ENCODE measurements at regions not wholly inside any gene's neighbourhood (a gene's known extent, or its start where the extent isn't known, plus 50 kb on each side); places are given as distances from the start of the nearest gene placed in this dataset.

DNA sequence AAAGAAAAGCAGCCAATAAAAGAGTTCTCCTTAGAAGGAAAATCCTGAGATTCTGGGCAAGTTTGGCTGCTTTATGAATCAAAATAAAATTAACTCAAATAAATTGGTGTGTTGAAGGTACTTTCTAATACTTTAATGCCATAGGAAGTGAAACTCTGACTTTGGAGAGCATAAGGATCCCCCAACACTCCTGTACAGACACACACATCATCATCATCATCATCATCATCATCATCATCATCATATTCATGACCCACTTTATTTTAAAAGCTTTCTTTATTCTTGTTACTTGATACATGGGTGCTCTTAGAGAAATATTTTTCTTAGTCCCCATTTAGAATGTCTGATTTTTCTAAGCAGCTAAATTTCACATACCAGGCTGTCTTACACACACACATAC, 283.1 kb upstream of the CYRIA start:
- ATAC-seq (replicated peaks in 1 of 4) (no peak), DNase-seq (no peak)
- Mint-ChIP-seq H3K4me3 (no peak overlapping the region), H3K27ac (no peak overlapping the region), H3K9me3 (peaks cover 2 to 18% (median 9%) of the 10 kb centered on the region in 3 donors), H3K36me3 (no peaks in the 10 kb centered on the region), H3K4me1 (no peaks in the 10 kb centered on the region), H3K27me3 (no peaks in the 10 kb centered on the region)
- Histone ChIP-seq H3K4me1 (ENCODE audit: control insufficient read depth in 1 of 2, extremely low read depth in 1 of 2, insufficient read depth in 2 of 2, low read length in 2 of 2) (no peaks in the 10 kb centered on the region), H3K27me3 (replicated peaks in 1 of 2; ENCODE audit: control insufficient read depth in 2 of 2, extremely low read depth in 1 of 2, insufficient read depth in 2 of 2, low read length in 1 of 2) (no peaks in the 10 kb centered on the region), H3K36me3 (ENCODE audit: control insufficient read depth in 2 of 2, extremely low read depth in 1 of 2, insufficient read depth in 1 of 2, low read length in 1 of 2) (no peaks in the 10 kb centered on the region), H3K4me3 (ENCODE audit: control insufficient read depth in 1 of 2, extremely low read depth in 1 of 2, low read length in 1 of 2) (no peak overlapping the region), H3K27ac (ENCODE audit: low read length) (no peak overlapping the region), H3K9me3 (no peaks in the 10 kb centered on the region)
- CTCF ChIA-PET: no interaction called here
- POLR2A ChIA-PET: no interaction called here

DNA sequence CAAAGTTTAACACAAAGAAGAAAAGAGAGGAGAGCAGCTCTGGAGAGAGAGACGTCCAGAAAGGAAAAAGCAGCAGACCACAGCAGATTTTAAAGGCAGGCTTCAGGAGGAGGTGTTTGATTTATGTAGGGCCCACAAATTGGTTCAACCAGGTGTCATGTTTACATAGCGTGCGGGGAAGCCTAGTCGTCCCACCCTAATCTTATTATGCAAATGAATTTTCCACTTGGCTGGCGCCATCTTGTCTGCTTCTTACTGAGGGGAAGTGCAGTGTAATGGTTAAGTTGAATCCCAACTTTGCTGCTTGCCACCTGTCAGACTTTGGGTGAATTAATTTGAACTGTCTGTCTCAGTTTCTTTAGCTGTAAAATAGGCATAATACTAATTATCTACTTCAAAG, 282.4 kb upstream of the CYRIA start:
- ChIA-PET CTCF (no interaction called here), POLR2A (no interaction called here)
- no CpG with 5 or more reads among the region's 5 CpGs for WGBS (ENCODE audit: insufficient coverage)
- no peaks in the 10 kb centered on the region for H3K4me1 ChIP-seq (ENCODE audit: control insufficient read depth in 1 of 2, extremely low read depth in 1 of 2, insufficient read depth in 2 of 2, low read length in 2 of 2)
- H3K4me3 ChIP-seq (ENCODE audit: control insufficient read depth in 1 of 2, extremely low read depth in 1 of 2, low read length in 1 of 2): no peak overlapping the region
- Mint-ChIP-seq H3K27me3 (no peaks in the 10 kb centered on the region), H3K9me3 (peaks cover 2 to 18% (median 9%) of the 10 kb centered on the region in 3 donors), H3K27ac (no peak overlapping the region), H3K36me3 (no peaks in the 10 kb centered on the region), H3K4me1 (no peaks in the 10 kb centered on the region), H3K4me3 (no peak overlapping the region)
- DNase-seq (no peak), ATAC-seq (replicated peaks in 1 of 4) (no peak)
- no peak overlapping the region for H3K27ac ChIP-seq (ENCODE audit: low read length)
- no peaks in the 10 kb centered on the region for H3K9me3 ChIP-seq
- no peaks in the 10 kb centered on the region for H3K27me3 ChIP-seq (replicated peaks in 1 of 2; ENCODE audit: control insufficient read depth in 2 of 2, extremely low read depth in 1 of 2, insufficient read depth in 2 of 2, low read length in 1 of 2)
- no peaks in the 10 kb centered on the region for H3K36me3 ChIP-seq (ENCODE audit: control insufficient read depth in 2 of 2, extremely low read depth in 1 of 2, insufficient read depth in 1 of 2, low read length in 1 of 2)

DNA sequence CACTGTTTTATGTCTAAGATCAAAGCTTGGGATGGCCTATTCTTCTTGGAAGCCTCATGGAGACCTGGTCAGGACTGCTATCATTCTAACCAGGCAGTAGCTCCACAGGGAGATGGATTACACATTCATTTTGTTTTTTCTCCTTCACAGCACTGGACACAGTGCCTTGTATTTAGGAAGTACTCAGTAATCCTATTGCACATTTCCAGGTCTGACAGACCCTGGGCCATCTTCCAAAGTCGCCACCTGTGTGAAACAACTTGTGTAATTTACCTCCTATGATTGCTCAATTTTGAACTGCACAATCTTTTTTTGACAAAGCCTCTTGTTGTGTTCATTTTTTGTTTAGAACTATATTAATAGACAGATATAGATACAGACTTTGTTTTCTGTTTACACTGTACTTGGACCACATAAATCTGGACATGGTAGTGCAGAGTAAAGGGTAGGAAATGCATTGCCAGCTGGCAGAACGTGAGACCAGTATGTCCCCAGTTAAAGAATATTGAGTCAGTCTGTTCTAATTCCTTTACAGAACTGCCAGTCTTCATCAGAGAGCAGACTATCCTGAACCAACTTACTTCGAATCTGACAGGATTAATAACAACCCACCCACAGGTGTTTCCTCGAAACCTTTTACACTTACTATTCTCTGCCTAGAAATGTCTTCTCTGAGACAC, 277.8 kb upstream of the CYRIA start:
- H3K27me3 Mint-ChIP-seq: no peaks in the 10 kb centered on the region
- H3K4me1 ChIP-seq (ENCODE audit: control insufficient read depth in 1 of 2, extremely low read depth in 1 of 2, insufficient read depth in 2 of 2, low read length in 2 of 2): no peaks in the 10 kb centered on the region

DNA sequence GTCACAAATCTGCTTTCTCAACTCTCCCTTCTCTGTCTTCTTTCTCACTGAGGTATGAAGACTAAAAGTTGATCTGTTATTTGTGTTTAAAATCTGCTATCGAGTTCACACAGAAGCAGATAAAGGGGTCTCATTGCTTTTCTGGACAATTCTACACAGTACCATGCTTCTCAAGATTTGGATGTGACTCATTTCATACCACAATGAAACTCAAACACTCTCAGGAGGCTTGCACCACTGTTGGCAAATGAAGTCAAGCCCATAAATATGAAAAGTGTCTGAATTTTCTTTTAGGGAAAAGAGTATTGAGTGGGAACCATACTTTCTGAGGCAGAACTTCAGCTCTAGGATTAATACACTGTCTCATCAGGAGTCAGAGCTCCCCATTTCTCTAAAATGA, 274.6 kb upstream of the CYRIA start:
- H3K36me3 Mint-ChIP-seq: no peaks in the 10 kb centered on the region
- Histone ChIP-seq H3K36me3 (ENCODE audit: control insufficient read depth in 2 of 2, extremely low read depth in 1 of 2, insufficient read depth in 1 of 2, low read length in 1 of 2) (no peaks in the 10 kb centered on the region), H3K4me1 (ENCODE audit: control insufficient read depth in 1 of 2, extremely low read depth in 1 of 2, insufficient read depth in 2 of 2, low read length in 2 of 2) (no peaks in the 10 kb centered on the region), H3K27ac (ENCODE audit: low read length) (no peak overlapping the region), H3K9me3 (no peaks in the 10 kb centered on the region), H3K4me3 (ENCODE audit: control insufficient read depth in 1 of 2, extremely low read depth in 1 of 2, low read length in 1 of 2) (no peak overlapping the region), H3K27me3 (replicated peaks in 1 of 2; ENCODE audit: control insufficient read depth in 2 of 2, extremely low read depth in 1 of 2, insufficient read depth in 2 of 2, low read length in 1 of 2) (no peaks in the 10 kb centered on the region)
- H3K9me3 Mint-ChIP-seq: peaks cover 12 to 22% (median 13%) of the 10 kb centered on the region in 3 donors
- ChIA-PET CTCF (no interaction called here), POLR2A (no interaction called here)
- no peaks in the 10 kb centered on the region for H3K4me1 Mint-ChIP-seq
- no peaks in the 10 kb centered on the region for H3K27me3 Mint-ChIP-seq
- no peak overlapping the region for H3K27ac Mint-ChIP-seq
- ATAC-seq (replicated peaks in 1 of 4): no peak
- no peak overlapping the region for H3K4me3 Mint-ChIP-seq
- no CpG with 5 or more reads among the region's 1 CpG for WGBS (ENCODE audit: insufficient coverage)
- no peak for DNase-seq

More for the DNA sequence above, 277.8 kb upstream of the CYRIA start:
- 44% methylated on average over 3 of the region's 4 CpGs for WGBS (ENCODE audit: insufficient coverage)
- Histone ChIP-seq H3K27ac (ENCODE audit: low read length) (no peak overlapping the region), H3K36me3 (ENCODE audit: control insufficient read depth in 2 of 2, extremely low read depth in 1 of 2, insufficient read depth in 1 of 2, low read length in 1 of 2) (no peaks in the 10 kb centered on the region), H3K9me3 (no peaks in the 10 kb centered on the region), H3K4me3 (ENCODE audit: control insufficient read depth in 1 of 2, extremely low read depth in 1 of 2, low read length in 1 of 2) (no peak overlapping the region), H3K27me3 (replicated peaks in 1 of 2; ENCODE audit: control insufficient read depth in 2 of 2, extremely low read depth in 1 of 2, insufficient read depth in 2 of 2, low read length in 1 of 2) (no peaks in the 10 kb centered on the region)
- DNase-seq (no peak), ATAC-seq (replicated peaks in 1 of 4) (no peak)
- Mint-ChIP-seq H3K27ac (no peak overlapping the region), H3K4me1 (no peaks in the 10 kb centered on the region), H3K36me3 (no peaks in the 10 kb centered on the region), H3K9me3 (peaks cover 12 to 19% (median 18%) of the 10 kb centered on the region in 3 donors), H3K4me3 (no peak overlapping the region)
- CTCF ChIA-PET: no interaction called here
- POLR2A ChIA-PET: no interaction called here

DNA sequence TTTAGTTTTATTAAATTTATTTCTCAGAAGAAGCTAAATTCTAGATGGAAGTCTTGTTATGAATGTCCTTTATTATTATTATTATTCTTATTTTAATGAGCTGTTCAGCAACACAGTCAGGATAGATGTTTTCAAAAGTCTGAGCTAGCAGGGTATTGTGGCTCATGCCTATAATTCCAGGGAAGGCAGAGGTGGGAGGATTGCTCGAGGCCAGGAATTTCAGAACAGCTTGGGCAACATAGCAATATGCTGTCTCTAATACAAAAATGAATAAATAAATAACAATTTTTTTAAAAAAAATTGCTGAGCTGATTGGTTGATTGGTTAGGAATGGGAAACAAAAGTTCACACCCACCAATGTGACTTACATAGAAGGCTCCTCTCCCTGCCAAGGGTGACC, 274.1 kb upstream of the CYRIA start:
- Histone ChIP-seq H3K4me3 (ENCODE audit: control insufficient read depth in 1 of 2, extremely low read depth in 1 of 2, low read length in 1 of 2) (no peak overlapping the region), H3K4me1 (ENCODE audit: control insufficient read depth in 1 of 2, extremely low read depth in 1 of 2, insufficient read depth in 2 of 2, low read length in 2 of 2) (no peaks in the 10 kb centered on the region), H3K9me3 (no peaks in the 10 kb centered on the region), H3K27me3 (replicated peaks in 1 of 2; ENCODE audit: control insufficient read depth in 2 of 2, extremely low read depth in 1 of 2, insufficient read depth in 2 of 2, low read length in 1 of 2) (no peaks in the 10 kb centered on the region), H3K27ac (ENCODE audit: low read length) (no peak overlapping the region), H3K36me3 (ENCODE audit: control insufficient read depth in 2 of 2, extremely low read depth in 1 of 2, insufficient read depth in 1 of 2, low read length in 1 of 2) (no peaks in the 10 kb centered on the region)
- no peaks in the 10 kb centered on the region for H3K4me1 Mint-ChIP-seq
- peaks cover 12 to 22% (median 13%) of the 10 kb centered on the region in 3 donors for H3K9me3 Mint-ChIP-seq
- no peak overlapping the region for H3K4me3 Mint-ChIP-seq
- WGBS (ENCODE audit: insufficient coverage): no CpG with 5 or more reads among the region's 1 CpG
- ChIA-PET CTCF (no interaction called here), POLR2A (no interaction called here)
- no peak overlapping the region for H3K27ac Mint-ChIP-seq
- ATAC-seq (replicated peaks in 1 of 4) (no peak), DNase-seq (no peak)
- no peaks in the 10 kb centered on the region for H3K36me3 Mint-ChIP-seq
- H3K27me3 Mint-ChIP-seq: no peaks in the 10 kb centered on the region

DNA sequence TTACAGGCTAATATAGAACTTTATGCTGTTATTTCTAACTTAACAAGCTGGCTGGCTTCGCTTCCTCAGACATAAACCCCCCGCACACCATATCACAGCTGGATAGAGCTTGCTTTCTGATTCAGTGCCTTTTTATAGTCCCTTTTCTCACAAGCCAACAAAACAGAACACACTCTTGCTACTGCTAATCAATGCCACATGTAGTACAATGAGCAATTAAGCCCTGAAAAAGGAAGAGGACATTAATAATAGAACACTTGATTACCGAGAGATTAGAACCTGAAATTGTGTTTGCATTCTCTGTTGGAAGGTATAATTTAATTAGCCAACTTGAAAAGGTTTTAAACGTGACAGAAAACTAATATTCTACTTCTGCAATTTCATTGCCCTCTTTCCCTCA, 267.7 kb upstream of the CYRIA start:
- H3K4me1 ChIP-seq (ENCODE audit: control insufficient read depth in 1 of 2, extremely low read depth in 1 of 2, insufficient read depth in 2 of 2, low read length in 2 of 2): no peaks in the 10 kb centered on the region
- no peak overlapping the region for H3K27ac Mint-ChIP-seq
- H3K9me3 Mint-ChIP-seq: peaks cover 3 to 8% (median 4%) of the 10 kb centered on the region in 3 donors
- no peak for DNase-seq
- ChIA-PET POLR2A (no interaction called here), CTCF (no interaction called here)
- no peak overlapping the region for H3K4me3 Mint-ChIP-seq
- no peaks in the 10 kb centered on the region for H3K4me1 Mint-ChIP-seq
- no peaks in the 10 kb centered on the region for H3K27me3 Mint-ChIP-seq
- H3K27me3 ChIP-seq (replicated peaks in 1 of 2; ENCODE audit: control insufficient read depth in 2 of 2, extremely low read depth in 1 of 2, insufficient read depth in 2 of 2, low read length in 1 of 2): no peaks in the 10 kb centered on the region
- no peak overlapping the region for H3K27ac ChIP-seq (ENCODE audit: low read length)
- H3K9me3 ChIP-seq: no peaks in the 10 kb centered on the region
- H3K4me3 ChIP-seq (ENCODE audit: control insufficient read depth in 1 of 2, extremely low read depth in 1 of 2, low read length in 1 of 2): no peak overlapping the region
- no peak for ATAC-seq (replicated peaks in 1 of 4)
- no peaks in the 10 kb centered on the region for H3K36me3 Mint-ChIP-seq
- WGBS (ENCODE audit: insufficient coverage): 80% methylated on average over 2 of the region's 4 CpGs
- no peaks in the 10 kb centered on the region for H3K36me3 ChIP-seq (ENCODE audit: control insufficient read depth in 2 of 2, extremely low read depth in 1 of 2, insufficient read depth in 1 of 2, low read length in 1 of 2)

DNA sequence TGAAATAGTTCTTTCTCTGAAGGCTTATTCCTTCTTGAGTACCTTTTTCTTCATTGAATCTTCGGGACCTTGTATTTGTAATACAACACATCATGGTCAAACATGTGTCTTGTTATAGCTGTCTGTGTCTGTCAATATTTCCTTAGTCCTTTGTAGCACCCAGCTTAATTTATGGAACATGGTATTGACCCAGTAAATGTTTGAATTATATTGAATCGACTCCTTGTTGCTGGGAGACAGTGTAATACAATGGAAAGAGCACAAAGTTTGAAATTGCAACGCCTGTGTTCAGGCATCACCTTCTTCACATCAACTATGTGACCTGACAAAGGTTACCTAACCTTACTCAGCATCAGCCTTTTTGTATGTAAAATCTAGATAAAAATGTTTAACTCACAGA, 267.2 kb upstream of the CYRIA start:
- ATAC-seq (replicated peaks in 1 of 4) (no peak), DNase-seq (no peak)
- Histone ChIP-seq H3K27ac (ENCODE audit: low read length) (no peak overlapping the region), H3K9me3 (no peaks in the 10 kb centered on the region), H3K36me3 (ENCODE audit: control insufficient read depth in 2 of 2, extremely low read depth in 1 of 2, insufficient read depth in 1 of 2, low read length in 1 of 2) (no peaks in the 10 kb centered on the region), H3K4me3 (ENCODE audit: control insufficient read depth in 1 of 2, extremely low read depth in 1 of 2, low read length in 1 of 2) (no peak overlapping the region), H3K4me1 (ENCODE audit: control insufficient read depth in 1 of 2, extremely low read depth in 1 of 2, insufficient read depth in 2 of 2, low read length in 2 of 2) (no peaks in the 10 kb centered on the region), H3K27me3 (replicated peaks in 1 of 2; ENCODE audit: control insufficient read depth in 2 of 2, extremely low read depth in 1 of 2, insufficient read depth in 2 of 2, low read length in 1 of 2) (no peaks in the 10 kb centered on the region)
- Mint-ChIP-seq H3K4me3 (no peak overlapping the region), H3K9me3 (peaks cover 3 to 7% (median 4%) of the 10 kb centered on the region in 3 donors), H3K27me3 (no peaks in the 10 kb centered on the region), H3K4me1 (no peaks in the 10 kb centered on the region), H3K27ac (no peak overlapping the region), H3K36me3 (no peaks in the 10 kb centered on the region)
- POLR2A ChIA-PET: no interaction called here
- WGBS (ENCODE audit: insufficient coverage): no CpG with 5 or more reads among the region's 3 CpGs
- CTCF ChIA-PET: no interaction called here
